Loucy (cell line): ENCODE measurements at regions not wholly inside any gene's neighbourhood (a gene's known extent, or its start where the extent isn't known, plus 50 kb on each side); places are given as distances from the start of the nearest gene placed in this dataset.

Source experiments
- H2AFZ ChIP-seq: fragments of 200-600 bp; sonication (generic); 2 replicates; pipeline ENCODE4 v1.6.0; 2016; ENCODE audit warnings: antibody characterized with exemption, mild to moderate bottlenecking, low read length, moderate library complexity
- H3F3A ChIP-seq: fragments of 200-600 bp; 2 replicates; pipeline ENCODE4 v1.6.0; 2016; ENCODE audit warnings: antibody characterized with exemption, low read depth, mild to moderate bottlenecking
- H3K27me3 ChIP-seq: fragments of 200-600 bp; sonication (generic); 2 replicates; pipeline ENCODE4 v1.6.1; 2014; ENCODE audit warnings: low read length, mild to moderate bottlenecking; ENCODE audit not compliant: insufficient read depth, poor library complexity, severe bottlenecking
- H3K36me3 ChIP-seq: fragments of 200-600 bp; sonication (generic); 2 replicates; pipeline ENCODE4 v1.6.1; 2016; ENCODE audit warnings: low read length; ENCODE audit not compliant: insufficient read depth
- H3K4me1 ChIP-seq: fragments of 200-600 bp; sonication (generic); 2 replicates; pipeline ENCODE4 v1.5.1; 2014; ENCODE audit warnings: low read length, mild to moderate bottlenecking; ENCODE audit not compliant: insufficient read depth, poor library complexity, severe bottlenecking
- H3K4me2 ChIP-seq: fragments of 200-600 bp; sonication (generic); 2 replicates; pipeline ENCODE4 v1.6.0; 2014; ENCODE audit warnings: antibody characterized with exemption, low read length, low read depth, mild to moderate bottlenecking; ENCODE audit not compliant: poor library complexity, severe bottlenecking
- H3K4me3 ChIP-seq: fragments of 200-600 bp; sonication (generic); 2 replicates; pipeline ENCODE4 v1.5.1; 2014; ENCODE audit warnings: low read length, mild to moderate bottlenecking, mixed read lengths; ENCODE audit not compliant: poor library complexity, severe bottlenecking
- H3K79me2 ChIP-seq: fragments of 200-600 bp; sonication (generic); 2 replicates; pipeline ENCODE4 v1.6.1; 2014; ENCODE audit warnings: low read length; ENCODE audit not compliant: insufficient read depth
- H3K9ac ChIP-seq: fragments of 200-600 bp; sonication (generic); 2 replicates; pipeline ENCODE4 v1.6.0; 2014; ENCODE audit warnings: mild to moderate bottlenecking, low read depth, low read length, moderate library complexity; ENCODE audit not compliant: poor library complexity, severe bottlenecking
- H3K9me2 ChIP-seq: fragments of 200-600 bp; sonication (generic); replicated peaks from 2 replicates; pipeline ENCODE4 v1.6.1; 2016; ENCODE audit warnings: low read depth, low read length, mixed read lengths
- H3K9me3 ChIP-seq: fragments of 200-600 bp; sonication (generic); 2 replicates; pipeline ENCODE4 v1.6.1; 2014; ENCODE audit warnings: mild to moderate bottlenecking, antibody characterized with exemption, low read length, low read depth; ENCODE audit not compliant: insufficient read depth
- H4K20me1 ChIP-seq: fragments of 200-600 bp; sonication (generic); 2 replicates; pipeline ENCODE4 v1.6.0; 2014; ENCODE audit warnings: antibody characterized with exemption, low read length, mild to moderate bottlenecking; ENCODE audit not compliant: insufficient read depth, poor library complexity, severe bottlenecking
- EZH2phosphoT487 ChIP-seq: fragments of 200-600 bp; IDR thresholded peaks from 2 replicates; pipeline ENCODE4 v1.6.1; 2018; ENCODE audit warnings: antibody characterized with exemption, mild to moderate bottlenecking, moderate library complexity, borderline replicate concordance
- TF ChIP-seq, protein P1 (sequence below): fragments of 200-600 bp; sonication (generic); conservative IDR thresholded peaks from 2 replicates; pipeline ENCODE4 v1.5.1; 2014; ENCODE audit warnings: mild to moderate bottlenecking, antibody characterized with exemption, low read length

DNA sequence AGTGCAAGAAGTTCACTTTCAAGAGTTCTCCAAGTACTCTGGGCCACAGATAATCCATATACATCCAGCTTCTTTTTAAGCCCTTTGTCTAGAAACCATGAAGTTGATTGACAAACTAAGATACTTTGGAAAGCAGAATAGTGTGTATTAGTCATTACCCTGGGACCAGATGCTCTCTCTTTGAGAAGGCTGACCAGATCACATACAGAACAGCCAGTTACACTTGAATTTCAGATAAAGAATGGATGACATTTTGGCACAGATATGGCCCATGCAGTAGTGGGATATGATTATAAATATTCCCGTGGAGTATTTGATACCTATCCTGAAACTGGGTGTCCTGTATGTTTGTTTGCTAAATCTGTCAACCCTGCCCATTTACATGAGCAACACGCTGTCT, 414.2 kb downstream of the KLF5 start:
- Histone ChIP-seq H3F3A (no peaks in the 10 kb centered on the region), H4K20me1 (no peaks in the 10 kb centered on the region), H3K9ac (no peak overlapping the region), H3K79me2 (no peaks in the 10 kb centered on the region), H3K27me3 (no peaks in the 10 kb centered on the region), H3K4me3 (no peak overlapping the region), H3K9me2 (no peaks in the 10 kb centered on the region), H3K9me3 (no peaks in the 10 kb centered on the region), H3K4me1 (no peaks in the 10 kb centered on the region), H3K4me2 (no peak overlapping the region), H3K36me3 (no peaks in the 10 kb centered on the region), H2AFZ (no peak overlapping the region)
- TF ChIP-seq, protein P1, sequence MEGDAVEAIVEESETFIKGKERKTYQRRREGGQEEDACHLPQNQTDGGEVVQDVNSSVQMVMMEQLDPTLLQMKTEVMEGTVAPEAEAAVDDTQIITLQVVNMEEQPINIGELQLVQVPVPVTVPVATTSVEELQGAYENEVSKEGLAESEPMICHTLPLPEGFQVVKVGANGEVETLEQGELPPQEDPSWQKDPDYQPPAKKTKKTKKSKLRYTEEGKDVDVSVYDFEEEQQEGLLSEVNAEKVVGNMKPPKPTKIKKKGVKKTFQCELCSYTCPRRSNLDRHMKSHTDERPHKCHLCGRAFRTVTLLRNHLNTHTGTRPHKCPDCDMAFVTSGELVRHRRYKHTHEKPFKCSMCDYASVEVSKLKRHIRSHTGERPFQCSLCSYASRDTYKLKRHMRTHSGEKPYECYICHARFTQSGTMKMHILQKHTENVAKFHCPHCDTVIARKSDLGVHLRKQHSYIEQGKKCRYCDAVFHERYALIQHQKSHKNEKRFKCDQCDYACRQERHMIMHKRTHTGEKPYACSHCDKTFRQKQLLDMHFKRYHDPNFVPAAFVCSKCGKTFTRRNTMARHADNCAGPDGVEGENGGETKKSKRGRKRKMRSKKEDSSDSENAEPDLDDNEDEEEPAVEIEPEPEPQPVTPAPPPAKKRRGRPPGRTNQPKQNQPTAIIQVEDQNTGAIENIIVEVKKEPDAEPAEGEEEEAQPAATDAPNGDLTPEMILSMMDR: no peak
- TF ChIP-seq EZH2phosphoT487: no peak

DNA sequence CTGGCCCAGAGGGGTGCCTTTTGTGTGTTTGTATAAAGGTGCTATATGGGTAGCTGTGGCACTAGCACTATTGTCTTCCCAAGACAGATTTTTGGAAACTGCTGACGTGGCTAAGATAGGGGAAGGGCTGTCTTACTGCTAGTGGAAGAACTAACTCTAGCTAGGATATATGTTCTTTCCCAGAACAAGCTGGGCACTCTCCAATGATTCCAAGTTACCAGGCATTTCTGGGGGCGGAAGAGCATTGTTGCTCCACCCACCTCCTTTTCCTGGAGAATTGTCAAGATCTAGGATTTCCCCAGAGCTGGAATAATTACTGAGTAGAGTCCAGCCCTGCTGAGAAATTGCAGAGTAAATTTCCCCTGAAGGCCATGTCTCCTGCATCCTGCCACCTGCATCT, 408.3 kb downstream of the KLF5 start:
- H3K4me3 ChIP-seq: no peak overlapping the region
- H3K9me2 ChIP-seq: no peaks in the 10 kb centered on the region
- no peaks in the 10 kb centered on the region for H3K36me3 ChIP-seq
- no peak overlapping the region for H2AFZ ChIP-seq
- no peaks in the 10 kb centered on the region for H3K4me1 ChIP-seq
- no peaks in the 10 kb centered on the region for H3K27me3 ChIP-seq
- no peaks in the 10 kb centered on the region for H3K79me2 ChIP-seq
- H4K20me1 ChIP-seq: no peaks in the 10 kb centered on the region
- no peaks in the 10 kb centered on the region for H3F3A ChIP-seq
- H3K4me2 ChIP-seq: no peak overlapping the region
- H3K9ac ChIP-seq: no peak overlapping the region
- H3K9me3 ChIP-seq: no peaks in the 10 kb centered on the region
- TF ChIP-seq, protein P1: no peak

DNA sequence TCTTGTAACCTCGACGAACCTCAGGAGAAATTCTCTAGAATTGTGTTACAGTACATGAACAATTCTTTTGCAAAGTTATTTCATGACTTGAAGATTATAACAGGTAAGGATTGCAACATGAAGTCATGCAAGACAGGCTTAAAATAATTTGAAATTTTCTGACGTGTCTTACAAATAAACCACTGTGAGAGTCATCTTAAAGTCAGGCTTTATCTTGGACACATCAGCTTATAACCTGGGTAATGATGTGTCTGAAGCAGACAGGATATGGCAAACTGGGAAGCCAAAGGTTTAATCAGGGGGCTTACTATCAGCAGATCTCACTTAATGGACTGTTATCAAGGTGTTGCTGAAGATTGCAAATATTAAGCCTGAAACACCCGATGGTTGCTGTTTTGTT, 407.8 kb downstream of the KLF5 start:
- Histone ChIP-seq H3K4me3 (no peak overlapping the region), H3K4me2 (no peak overlapping the region), H3K79me2 (no peaks in the 10 kb centered on the region), H3K36me3 (no peaks in the 10 kb centered on the region), H3K9me2 (no peaks in the 10 kb centered on the region), H3K4me1 (no peaks in the 10 kb centered on the region), H2AFZ (no peak overlapping the region), H3K27me3 (no peaks in the 10 kb centered on the region), H3K9ac (no peak overlapping the region), H3F3A (no peaks in the 10 kb centered on the region), H3K9me3 (no peaks in the 10 kb centered on the region), H4K20me1 (no peaks in the 10 kb centered on the region)
- TF ChIP-seq, protein P1: no peak
- TF ChIP-seq EZH2phosphoT487: no peak
